ENCODE measurements at regions not wholly inside any gene's neighbourhood (a gene's known extent, or its start where the extent isn't known, plus 50 kb on each side); places are given as distances from the start of the nearest gene placed in this dataset.

GRCh38 chr3:182682263-182683241 is 110.8 kb upstream of the ATP11B start:
- Histone ChIP-seq H3K27me3 (ENCODE audit: control insufficient read depth, insufficient read depth) (no peaks in the 10 kb centered on the region), H3K27ac (ENCODE audit: low read length) (no peak overlapping the region), H3K4me1 (ENCODE audit: control insufficient read depth, insufficient read depth, low read length) (no peaks in the 10 kb centered on the region), H3K9me3 (ENCODE audit: control insufficient read depth, low read length) (no peaks in the 10 kb centered on the region), H3K4me3 (ENCODE audit: low read length) (peak overlapping the region; percentile 70)
- ATAC-seq (peak; percentile 84 to 85), DNase-seq (peak; percentile 34 to 78 (median 74))
- WGBS, result 2% methylated on average over 80 of the region's 80 CpGs
- intact Hi-C loops (cut with DNase I), result loop anchor here in 3 of 4 donors (5.0 to 10.0 kb wide), 3 partner anchors 975 to 1478 kb away; no protein-coding TSS in a partner anchor

- Histone ChIP-seq H3K4me1 (ENCODE audit: control insufficient read depth, insufficient read depth, low read length) (no peaks in the 10 kb centered on the region), H3K27ac (ENCODE audit: low read length) (no peak overlapping the region), H3K4me3 (ENCODE audit: low read length) (peak overlapping the region; percentile 70), H3K9me3 (ENCODE audit: control insufficient read depth, low read length) (no peaks in the 10 kb centered on the region), H3K27me3 (ENCODE audit: control insufficient read depth, insufficient read depth) (no peaks in the 10 kb centered on the region)
- intact Hi-C loops (cut with DNase I), result loop anchor here in 3 of 4 donors (5.0 to 10.0 kb wide), 3 partner anchors 976 to 1479 kb away; no protein-coding TSS in a partner anchor
- peak in 2 of 3 donors; percentile 26 to 56 for DNase-seq
- peak; percentile 82 to 89 for ATAC-seq
- whole genome bisulfite sequencing, result under 1% methylated on average over 5 of the region's 5 CpGs
Observed at GRCh38 chr3:182683453-182683852, 109.9 kb upstream of the ATP11B start.

GRCh38 chr3:182683858-182684257 is 109.4 kb upstream of the ATP11B start:
- Histone ChIP-seq H3K4me3 (ENCODE audit: low read length) (no peak overlapping the region), H3K9me3 (ENCODE audit: control insufficient read depth, low read length) (no peaks in the 10 kb centered on the region), H3K27ac (ENCODE audit: low read length) (no peak overlapping the region), H3K27me3 (ENCODE audit: control insufficient read depth, insufficient read depth) (no peaks in the 10 kb centered on the region), H3K4me1 (ENCODE audit: control insufficient read depth, insufficient read depth, low read length) (no peaks in the 10 kb centered on the region)
- intact Hi-C loops (cut with DNase I), result loop anchor here in 3 of 4 donors (5.0 to 10.0 kb wide), 3 partner anchors 977 to 1479 kb away; no protein-coding TSS in a partner anchor
- no peak for ATAC-seq
- WGBS, result 6% methylated on average over 1 of the region's 1 CpG
- no peak for DNase-seq

GRCh38 chr3:182686033-182686886 is 107.0 kb upstream of the ATP11B start:
- 45% methylated on average over 5 of the region's 5 CpGs for WGBS
- H3K27ac ChIP-seq (ENCODE audit: low read length), result no peak overlapping the region
- no peak overlapping the region for H3K4me3 ChIP-seq (ENCODE audit: low read length)
- DNase-seq (no peak), ATAC-seq (no peak)
- intact Hi-C loops (cut with DNase I), result loop anchor here in 2 of 4 donors (10.0 kb wide), 2 partner anchors 981 to 1481 kb away; no protein-coding TSS in a partner anchor
- no peaks in the 10 kb centered on the region for H3K9me3 ChIP-seq (ENCODE audit: control insufficient read depth, low read length)
- no peaks in the 10 kb centered on the region for H3K27me3 ChIP-seq (ENCODE audit: control insufficient read depth, insufficient read depth)
- H3K4me1 ChIP-seq (ENCODE audit: control insufficient read depth, insufficient read depth, low read length), result no peaks in the 10 kb centered on the region

- ATAC-seq (no peak), DNase-seq (no peak)
- H3K4me1 ChIP-seq (ENCODE audit: control insufficient read depth, insufficient read depth, low read length), result no peaks in the 10 kb centered on the region
- no peak overlapping the region for H3K27ac ChIP-seq (ENCODE audit: low read length)
- no peaks in the 10 kb centered on the region for H3K27me3 ChIP-seq (ENCODE audit: control insufficient read depth, insufficient read depth)
- no peak overlapping the region for H3K4me3 ChIP-seq (ENCODE audit: low read length)
- 75% methylated on average over 2 of the region's 2 CpGs for whole genome bisulfite sequencing
- intact Hi-C loops (cut with DNase I), result no loop called here
- no peaks in the 10 kb centered on the region for H3K9me3 ChIP-seq (ENCODE audit: control insufficient read depth, low read length)
Observed at GRCh38 chr3:182690172-182690571, 103.1 kb upstream of the ATP11B start.

- Histone ChIP-seq H3K4me3 (ENCODE audit: low read length) (no peak overlapping the region), H3K4me1 (ENCODE audit: control insufficient read depth, insufficient read depth, low read length) (no peaks in the 10 kb centered on the region), H3K27me3 (ENCODE audit: control insufficient read depth, insufficient read depth) (no peaks in the 10 kb centered on the region), H3K9me3 (ENCODE audit: control insufficient read depth, low read length) (no peaks in the 10 kb centered on the region), H3K27ac (ENCODE audit: low read length) (no peak overlapping the region)
- intact Hi-C loops (cut with DNase I), result no loop called here
- DNase-seq, result no peak
- no peak for ATAC-seq
- WGBS, result 92% methylated on average over 6 of the region's 6 CpGs
Observed at GRCh38 chr3:182692021-182692420, 101.3 kb upstream of the ATP11B start.

GRCh38 chr3:182692695-182693094 is 100.6 kb upstream of the ATP11B start:
- DNase-seq (no peak), ATAC-seq (no peak)
- Histone ChIP-seq H3K27ac (ENCODE audit: low read length) (no peak overlapping the region), H3K27me3 (ENCODE audit: control insufficient read depth, insufficient read depth) (no peaks in the 10 kb centered on the region), H3K4me1 (ENCODE audit: control insufficient read depth, insufficient read depth, low read length) (no peaks in the 10 kb centered on the region), H3K9me3 (ENCODE audit: control insufficient read depth, low read length) (no peaks in the 10 kb centered on the region), H3K4me3 (ENCODE audit: low read length) (no peak overlapping the region)
- intact Hi-C loops (cut with DNase I), result no loop called here
- WGBS, result 74% methylated on average over 1 of the region's 1 CpG

- Histone ChIP-seq H3K27ac (ENCODE audit: low read length) (no peak overlapping the region), H3K27me3 (ENCODE audit: control insufficient read depth, insufficient read depth) (no peaks in the 10 kb centered on the region), H3K9me3 (ENCODE audit: control insufficient read depth, low read length) (no peaks in the 10 kb centered on the region), H3K4me1 (ENCODE audit: control insufficient read depth, insufficient read depth, low read length) (no peaks in the 10 kb centered on the region), H3K4me3 (ENCODE audit: low read length) (no peak overlapping the region)
- 87% methylated on average over 3 of the region's 3 CpGs for WGBS
- no peak for DNase-seq
- no peak for ATAC-seq
- intact Hi-C loops (cut with DNase I), result no loop called here
Observed at GRCh38 chr3:182693723-182694122, 99.6 kb upstream of the ATP11B start.

GRCh38 chr3:182696916-182697315 is 96.4 kb upstream of the ATP11B start:
- no peaks in the 10 kb centered on the region for H3K4me1 ChIP-seq (ENCODE audit: control insufficient read depth, insufficient read depth, low read length)
- DNase-seq (no peak), ATAC-seq (no peak)
- intact Hi-C loops (cut with DNase I), result no loop called here
- H3K27me3 ChIP-seq (ENCODE audit: control insufficient read depth, insufficient read depth), result no peaks in the 10 kb centered on the region
- 45% methylated on average over 3 of the region's 3 CpGs for WGBS
- no peaks in the 10 kb centered on the region for H3K9me3 ChIP-seq (ENCODE audit: control insufficient read depth, low read length)
- H3K27ac ChIP-seq (ENCODE audit: low read length), result no peak overlapping the region
- H3K4me3 ChIP-seq (ENCODE audit: low read length), result no peak overlapping the region

GRCh38 chr3:182697345-182697919 is 95.9 kb upstream of the ATP11B start:
- DNase-seq, result no peak
- Histone ChIP-seq H3K27ac (ENCODE audit: low read length) (no peak overlapping the region), H3K4me1 (ENCODE audit: control insufficient read depth, insufficient read depth, low read length) (no peaks in the 10 kb centered on the region), H3K4me3 (ENCODE audit: low read length) (no peak overlapping the region), H3K27me3 (ENCODE audit: control insufficient read depth, insufficient read depth) (no peaks in the 10 kb centered on the region), H3K9me3 (ENCODE audit: control insufficient read depth, low read length) (no peaks in the 10 kb centered on the region)
- intact Hi-C loops (cut with DNase I), result no loop called here
- ATAC-seq, result no peak
- WGBS, result 43% methylated on average over 12 of the region's 12 CpGs
